ENCODE measurements at regions not wholly inside any gene's neighbourhood (a gene's known extent, or its start where the extent isn't known, plus 50 kb on each side); places are given as distances from the start of the nearest gene placed in this dataset.

DNA sequence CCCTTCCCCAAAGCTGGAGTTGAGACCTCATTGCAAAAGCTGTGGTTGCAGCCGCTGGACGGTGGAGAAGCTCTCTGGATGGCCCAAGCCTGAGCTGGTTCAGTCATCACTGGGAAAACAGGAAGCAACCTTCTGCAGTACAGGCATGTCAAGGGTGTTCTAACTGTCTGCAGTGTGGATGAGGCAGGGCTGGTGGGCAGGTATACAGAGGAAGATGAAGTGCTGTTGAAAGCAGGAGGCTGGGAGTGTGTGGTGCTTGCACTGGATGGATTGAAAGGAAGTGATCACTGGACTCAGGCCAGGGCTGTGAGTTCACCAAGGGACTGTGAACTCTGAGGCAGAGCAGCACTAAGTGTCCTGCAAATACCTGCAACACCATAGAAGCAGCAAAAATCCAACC lies 89.0 kb upstream of the NOX3 start:
- DNase-seq = peak in 2 of 4 donors; percentile 5 to 13
- ATAC-seq = no peak
- Histone ChIP-seq H3K27ac (no peak overlapping the region), H3K9me3 (no peaks in the 10 kb centered on the region), H3K4me1 (no peaks in the 10 kb centered on the region), H3K4me3 (no peak overlapping the region), H3K27me3 (no peaks in the 10 kb centered on the region), H3K36me3 (replicated peaks in 1 of 2; ENCODE audit: insufficient read depth in 1 of 2, low read depth in 2 of 2) (no peaks in the 10 kb centered on the region)
- WGBS, 2 donors = 75 to 82% methylated on average over 2 of the region's 2 CpGs
- intact Hi-C loops (cut with DNase I) = no loop called here
- TF ChIP-seq POLR2A (IDR thresholded peaks at IDR 0.05) = no peak
- TF ChIP-seq, protein P1, sequence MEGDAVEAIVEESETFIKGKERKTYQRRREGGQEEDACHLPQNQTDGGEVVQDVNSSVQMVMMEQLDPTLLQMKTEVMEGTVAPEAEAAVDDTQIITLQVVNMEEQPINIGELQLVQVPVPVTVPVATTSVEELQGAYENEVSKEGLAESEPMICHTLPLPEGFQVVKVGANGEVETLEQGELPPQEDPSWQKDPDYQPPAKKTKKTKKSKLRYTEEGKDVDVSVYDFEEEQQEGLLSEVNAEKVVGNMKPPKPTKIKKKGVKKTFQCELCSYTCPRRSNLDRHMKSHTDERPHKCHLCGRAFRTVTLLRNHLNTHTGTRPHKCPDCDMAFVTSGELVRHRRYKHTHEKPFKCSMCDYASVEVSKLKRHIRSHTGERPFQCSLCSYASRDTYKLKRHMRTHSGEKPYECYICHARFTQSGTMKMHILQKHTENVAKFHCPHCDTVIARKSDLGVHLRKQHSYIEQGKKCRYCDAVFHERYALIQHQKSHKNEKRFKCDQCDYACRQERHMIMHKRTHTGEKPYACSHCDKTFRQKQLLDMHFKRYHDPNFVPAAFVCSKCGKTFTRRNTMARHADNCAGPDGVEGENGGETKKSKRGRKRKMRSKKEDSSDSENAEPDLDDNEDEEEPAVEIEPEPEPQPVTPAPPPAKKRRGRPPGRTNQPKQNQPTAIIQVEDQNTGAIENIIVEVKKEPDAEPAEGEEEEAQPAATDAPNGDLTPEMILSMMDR (IDR thresholded peaks at IDR 0.05) = no peak

DNA sequence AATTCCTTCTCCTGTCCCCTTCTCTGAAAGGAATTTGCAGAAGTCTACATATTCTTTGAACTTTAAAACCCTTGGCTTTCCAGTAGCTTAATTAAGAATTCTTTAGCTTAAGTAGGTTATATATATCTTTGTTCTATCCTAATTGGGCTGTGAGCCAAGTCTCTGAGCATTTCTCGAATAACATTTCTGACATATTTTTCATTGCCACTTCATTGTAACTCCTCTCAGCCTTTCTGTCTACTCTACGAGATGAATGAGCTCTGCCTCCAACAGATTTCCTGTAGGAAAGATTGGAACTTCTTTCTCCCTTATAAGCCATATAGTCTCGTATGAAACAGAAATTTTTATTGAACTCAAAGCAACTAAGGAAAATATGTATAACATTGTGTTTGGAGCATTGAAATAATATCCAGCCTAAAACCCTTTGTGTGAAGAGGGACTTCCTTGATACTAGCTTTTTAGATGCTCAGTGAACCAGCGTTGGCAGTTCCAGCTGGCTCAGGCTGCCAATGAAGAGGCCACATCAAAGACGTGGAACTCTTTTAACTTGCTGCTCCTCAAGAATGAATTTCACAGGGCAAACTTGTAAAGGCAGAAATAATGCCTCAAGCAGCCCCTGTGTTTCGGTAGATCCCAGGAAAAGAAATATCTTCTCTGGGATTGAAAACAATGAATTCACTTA lies 87.7 kb upstream of the NOX3 start:
- ATAC-seq (no peak), DNase-seq (no peak)
- intact Hi-C loops (cut with DNase I) = no loop called here
- TF ChIP-seq, protein P1 (IDR thresholded peaks at IDR 0.05) = no peak
- TF ChIP-seq POLR2A (IDR thresholded peaks at IDR 0.05) = no peak
- WGBS, 2 donors = 49 to 52% methylated on average over 6 of the region's 6 CpGs
- H3K4me1 ChIP-seq = no peaks in the 10 kb centered on the region
- no peak overlapping the region for H3K27ac ChIP-seq
- H3K27me3 ChIP-seq = no peaks in the 10 kb centered on the region
- no peaks in the 10 kb centered on the region for H3K9me3 ChIP-seq
- H3K4me3 ChIP-seq = no peak overlapping the region
- H3K36me3 ChIP-seq (replicated peaks in 1 of 2; ENCODE audit: insufficient read depth in 1 of 2, low read depth in 2 of 2) = no peaks in the 10 kb centered on the region

DNA sequence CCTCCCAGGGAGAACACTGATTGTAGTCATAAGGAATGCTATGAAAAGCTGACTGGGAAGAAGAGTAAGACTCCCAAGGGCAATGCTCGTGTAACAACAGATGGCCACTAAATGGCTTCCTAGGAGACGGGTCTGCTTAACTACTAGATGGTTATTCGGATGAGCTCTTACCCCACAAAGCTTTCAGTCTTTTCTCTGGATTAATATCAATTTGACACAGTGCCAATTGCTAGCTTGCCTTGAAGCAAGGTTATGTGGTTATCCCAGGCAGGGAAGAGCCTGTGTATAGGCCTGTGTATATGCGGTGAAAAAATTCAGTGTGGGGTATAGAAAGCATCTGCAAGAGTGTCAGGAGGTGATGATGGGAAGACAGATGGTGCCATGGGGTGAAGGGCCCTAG lies 86.4 kb upstream of the NOX3 start:
- DNase-seq (peak in 2 of 4 donors; percentile 8 to 14), ATAC-seq (no peak)
- TF ChIP-seq, protein P1 (IDR thresholded peaks at IDR 0.05) = no peak
- no peak overlapping the region for H3K4me3 ChIP-seq
- WGBS, 2 donors = 87 to 89% methylated on average over 4 of the region's 4 CpGs
- H3K36me3 ChIP-seq (replicated peaks in 1 of 2; ENCODE audit: insufficient read depth in 1 of 2, low read depth in 2 of 2) = no peaks in the 10 kb centered on the region
- no peaks in the 10 kb centered on the region for H3K9me3 ChIP-seq
- H3K27ac ChIP-seq = no peak overlapping the region
- no peaks in the 10 kb centered on the region for H3K4me1 ChIP-seq
- intact Hi-C loops (cut with DNase I) = no loop called here
- no peaks in the 10 kb centered on the region for H3K27me3 ChIP-seq

DNA sequence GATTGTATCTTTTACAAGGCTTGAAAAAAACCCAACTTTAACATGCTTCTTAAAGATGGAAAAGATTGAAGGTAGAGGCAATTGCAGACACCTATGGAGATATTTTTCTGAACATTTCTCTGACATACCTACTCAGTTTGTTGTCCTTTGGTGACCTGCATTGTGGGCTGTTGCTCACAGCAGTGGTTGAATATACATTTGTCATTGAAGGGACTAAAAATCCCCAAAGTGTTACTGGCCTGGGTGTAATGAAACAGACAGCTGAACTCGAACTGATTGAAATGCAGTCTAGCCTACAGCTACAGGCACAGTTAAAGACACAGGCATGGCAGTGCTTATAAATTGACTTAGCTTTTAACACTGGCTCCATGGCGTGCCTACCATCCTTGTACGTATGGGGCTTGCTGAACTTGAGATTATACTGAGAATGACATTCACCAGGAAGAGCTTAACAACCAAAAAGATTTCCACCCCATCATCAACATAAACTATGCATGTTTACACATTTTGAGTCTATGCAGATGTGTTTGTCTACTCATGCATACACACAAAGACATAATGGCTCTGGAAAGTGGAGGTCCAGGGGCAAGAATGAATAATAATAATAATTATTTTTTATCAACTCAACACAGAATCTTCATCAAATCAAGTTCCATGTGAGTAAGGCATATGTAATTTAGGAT lies 83.2 kb upstream of the NOX3 start:
- Histone ChIP-seq H3K27ac (no peak overlapping the region), H3K36me3 (replicated peaks in 1 of 2; ENCODE audit: insufficient read depth in 1 of 2, low read depth in 2 of 2) (no peaks in the 10 kb centered on the region), H3K4me1 (no peaks in the 10 kb centered on the region), H3K27me3 (no peaks in the 10 kb centered on the region), H3K4me3 (no peak overlapping the region), H3K9me3 (peaks cover 0 to 6% (median 0%) of the 10 kb centered on the region in 3 donors)
- ATAC-seq (no peak), DNase-seq (no peak)
- intact Hi-C loops (cut with DNase I) = no loop called here
- no peak for TF ChIP-seq POLR2A (IDR thresholded peaks at IDR 0.05)
- TF ChIP-seq, protein P1 (IDR thresholded peaks at IDR 0.05) = no peak
- WGBS, 2 donors = 66 to 80% methylated on average over 3 of the region's 3 CpGs

DNA sequence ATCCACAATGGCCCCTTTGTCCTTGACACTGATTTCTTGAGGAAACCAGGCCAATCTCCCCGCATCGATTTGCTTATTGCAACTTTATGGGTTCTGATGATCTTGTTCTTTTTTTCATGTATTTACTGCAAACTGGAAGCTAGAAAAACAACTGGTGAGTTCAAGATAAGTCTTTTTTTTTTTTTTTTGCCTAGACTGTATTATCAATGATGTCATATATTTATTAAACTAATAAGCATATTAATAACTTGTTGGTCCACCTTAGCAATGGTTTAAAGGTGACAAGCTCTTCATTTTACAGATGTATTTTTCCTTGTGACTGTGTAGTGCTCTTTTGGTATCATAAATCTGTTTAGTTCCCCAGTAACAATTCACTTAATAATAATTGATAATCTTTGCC lies 79.0 kb upstream of the NOX3 start:
- DNase-seq (no peak), ATAC-seq (no peak)
- WGBS, 2 donors = 91 to 93% methylated on average over 2 of the region's 2 CpGs
- intact Hi-C loops (cut with DNase I) = no loop called here
- Histone ChIP-seq H3K4me1 (no peaks in the 10 kb centered on the region), H3K9me3 (peaks cover 0 to 6% (median 0%) of the 10 kb centered on the region in 3 donors), H3K27ac (no peak overlapping the region), H3K27me3 (no peaks in the 10 kb centered on the region), H3K36me3 (replicated peaks in 1 of 2; ENCODE audit: insufficient read depth in 1 of 2, low read depth in 2 of 2) (no peaks in the 10 kb centered on the region), H3K4me3 (no peak overlapping the region)
- no peak for TF ChIP-seq POLR2A (IDR thresholded peaks at IDR 0.05)
- TF ChIP-seq, protein P1 (IDR thresholded peaks at IDR 0.05) = no peak

Measured in body of pancreas (tissue), 4 donors.